OCI-LY7 (cell line): ENCODE measurements at regions not wholly inside any gene's neighbourhood (a gene's known extent, or its start where the extent isn't known, plus 50 kb on each side); places are given as distances from the start of the nearest gene placed in this dataset.

Source experiments
- CTCF ChIP-seq: fragments of 200-600 bp; sonication (generic); conservative IDR thresholded peaks from 2 replicates; pipeline ENCODE4 v1.5.1; 2014; ENCODE audit warnings: mild to moderate bottlenecking, antibody characterized with exemption, low read length, moderate library complexity, mixed read lengths
- EZH2phosphoT487 ChIP-seq: fragments of 200-600 bp; sonication (generic); IDR thresholded peaks from 2 replicates; pipeline ENCODE4 v1.6.1; 2018; ENCODE audit warnings: low read depth, borderline replicate concordance, mild to moderate bottlenecking, mixed run types, antibody characterized with exemption, low read length, moderate library complexity, mixed read lengths

- TF ChIP-seq CTCF, result no peak
- TF ChIP-seq EZH2phosphoT487, result no peak
Observed at GRCh38 chr22:34490886-34491285, 570.6 kb upstream of the LARGE1 start.
